ENCODE measurements at regions not wholly inside any gene's neighbourhood (a gene's known extent, or its start where the extent isn't known, plus 50 kb on each side); places are given as distances from the start of the nearest gene placed in this dataset.

GRCh38 chr3:76501315-76501714 is 538.6 kb upstream of the ROBO2 start (continued):
- no peak for TF ChIP-seq CHD7 (IDR thresholded peaks at IDR 0.05; ENCODE audit: insufficient replicate concordance, low read length)
- TF ChIP-seq JUND (IDR thresholded peaks at IDR 0.05; ENCODE audit: low read length), result no peak

Data from H1 (cell line).